ENCODE measurements at regions not wholly inside any gene's neighbourhood (a gene's known extent, or its start where the extent isn't known, plus 50 kb on each side); places are given as distances from the start of the nearest gene placed in this dataset.
A peak's percentile ranks its signal among the peaks of the same experiment; 100 is the strongest.

DNA sequence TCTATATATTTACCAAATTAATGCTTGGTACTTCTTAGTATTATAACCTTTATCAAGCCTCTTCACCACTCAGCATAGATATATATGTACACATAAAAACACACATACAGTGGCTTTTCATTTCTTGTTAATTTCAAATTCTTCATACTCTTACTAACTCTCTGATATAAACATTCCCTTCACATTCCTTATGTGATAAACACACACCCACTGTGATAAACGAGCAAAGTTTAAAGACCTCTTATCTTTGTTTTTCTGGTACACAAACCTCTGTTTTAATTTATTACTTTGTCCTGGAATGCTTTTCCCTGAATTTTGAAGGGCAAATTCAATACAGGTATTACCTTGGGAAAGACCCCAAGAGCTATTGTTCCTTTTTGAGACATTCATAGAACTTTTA, 379.1 kb upstream of the TMPRSS15 start:
- Histone ChIP-seq H3K4me2 (ENCODE audit: insufficient read depth, low read length) (no peak overlapping the region), H3K9me3 (ENCODE audit: insufficient read depth, low read length, severe bottlenecking) (no peaks in the 10 kb centered on the region), H3K4me1 (ENCODE audit: insufficient read depth, low read length) (no peaks in the 10 kb centered on the region), H3K79me2 (ENCODE audit: insufficient read depth, low read length) (no peaks in the 10 kb centered on the region), H4K20me1 (ENCODE audit: insufficient read depth, low read length) (no peaks in the 10 kb centered on the region), H3K27ac (ENCODE audit: low read length) (no peak overlapping the region), H3K9ac (ENCODE audit: low read depth, low read length) (no peak overlapping the region), H3K36me3 (ENCODE audit: insufficient read depth, low read length) (no peaks in the 10 kb centered on the region), H3K27me3 (ENCODE audit: insufficient read depth, low read length, poor library complexity) (no peaks in the 10 kb centered on the region), H3K4me3 (ENCODE audit: low read depth in 1 of 2, low read length in 2 of 2) (no peak overlapping the region), H2AFZ (ENCODE audit: low read depth, low read length) (no peak overlapping the region)
- DNase-seq (no peak), ATAC-seq (ENCODE audit: insufficient read depth, low read depth) (no peak)
- no peak for TF ChIP-seq EZH2 (IDR thresholded peaks at IDR 0.05; ENCODE audit: borderline replicate concordance, low read depth, low read length, severe bottlenecking)
- TF ChIP-seq, protein P1, sequence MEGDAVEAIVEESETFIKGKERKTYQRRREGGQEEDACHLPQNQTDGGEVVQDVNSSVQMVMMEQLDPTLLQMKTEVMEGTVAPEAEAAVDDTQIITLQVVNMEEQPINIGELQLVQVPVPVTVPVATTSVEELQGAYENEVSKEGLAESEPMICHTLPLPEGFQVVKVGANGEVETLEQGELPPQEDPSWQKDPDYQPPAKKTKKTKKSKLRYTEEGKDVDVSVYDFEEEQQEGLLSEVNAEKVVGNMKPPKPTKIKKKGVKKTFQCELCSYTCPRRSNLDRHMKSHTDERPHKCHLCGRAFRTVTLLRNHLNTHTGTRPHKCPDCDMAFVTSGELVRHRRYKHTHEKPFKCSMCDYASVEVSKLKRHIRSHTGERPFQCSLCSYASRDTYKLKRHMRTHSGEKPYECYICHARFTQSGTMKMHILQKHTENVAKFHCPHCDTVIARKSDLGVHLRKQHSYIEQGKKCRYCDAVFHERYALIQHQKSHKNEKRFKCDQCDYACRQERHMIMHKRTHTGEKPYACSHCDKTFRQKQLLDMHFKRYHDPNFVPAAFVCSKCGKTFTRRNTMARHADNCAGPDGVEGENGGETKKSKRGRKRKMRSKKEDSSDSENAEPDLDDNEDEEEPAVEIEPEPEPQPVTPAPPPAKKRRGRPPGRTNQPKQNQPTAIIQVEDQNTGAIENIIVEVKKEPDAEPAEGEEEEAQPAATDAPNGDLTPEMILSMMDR (IDR thresholded peaks at IDR 0.05; ENCODE audit: borderline replicate concordance, extremely low read depth, low read length, poor library complexity, severe bottlenecking), result no peak

DNA sequence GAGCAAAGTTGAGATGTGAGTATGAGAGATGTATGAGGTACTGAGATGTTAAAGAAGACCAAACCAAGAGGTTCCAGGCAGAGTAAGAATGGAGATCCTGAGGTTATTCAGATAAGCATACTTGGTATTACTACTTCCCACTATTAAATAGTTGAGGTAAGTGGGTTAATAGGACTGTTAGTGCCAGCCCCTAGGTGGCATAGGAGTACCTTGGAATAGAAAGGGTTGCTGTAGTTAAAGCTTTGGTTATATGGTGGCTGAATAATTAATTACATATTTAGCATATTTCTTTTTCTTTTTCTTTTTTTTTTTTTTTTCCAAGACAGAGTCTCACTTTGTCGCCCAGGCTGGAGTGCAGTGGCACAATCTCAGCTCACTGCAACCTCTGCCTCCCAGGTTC, 397.9 kb upstream of the TMPRSS15 start:
- H3K4me2 ChIP-seq (ENCODE audit: insufficient read depth, low read length), result no peak overlapping the region
- no peak for DNase-seq
- no peak for TF ChIP-seq EZH2 (IDR thresholded peaks at IDR 0.05; ENCODE audit: borderline replicate concordance, low read depth, low read length, severe bottlenecking)
- TF ChIP-seq, protein P1 (IDR thresholded peaks at IDR 0.05; ENCODE audit: borderline replicate concordance, extremely low read depth, low read length, poor library complexity, severe bottlenecking), result peak; percentile 5

DNA sequence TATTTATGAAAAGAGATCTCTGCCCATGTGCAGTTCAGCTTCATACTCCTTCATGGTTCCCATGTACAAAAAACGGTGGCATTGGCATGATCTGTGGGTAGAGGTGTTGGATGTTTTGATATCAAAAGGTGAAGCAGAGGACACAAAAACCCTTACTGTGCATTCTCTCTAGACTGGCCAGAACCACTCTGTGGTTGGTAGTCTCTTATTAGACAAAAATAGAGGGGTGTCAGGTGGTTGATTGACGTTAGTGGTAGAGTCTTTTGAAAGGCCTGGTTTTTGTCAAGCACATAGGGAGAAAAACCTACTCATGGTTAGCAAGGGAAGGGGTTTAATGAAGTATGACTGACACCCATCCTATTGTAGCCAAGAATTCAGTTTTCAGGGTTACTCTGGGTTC, 400.0 kb upstream of the TMPRSS15 start:
- no peak overlapping the region for H3K4me3 ChIP-seq (ENCODE audit: low read depth in 1 of 2, low read length in 2 of 2)
- H3K4me1 ChIP-seq (ENCODE audit: insufficient read depth, low read length), result no peaks in the 10 kb centered on the region
- H3K9me3 ChIP-seq (ENCODE audit: insufficient read depth, low read length, severe bottlenecking), result no peaks in the 10 kb centered on the region
- no peak overlapping the region for H2AFZ ChIP-seq (ENCODE audit: low read depth, low read length)
- ATAC-seq (ENCODE audit: insufficient read depth, low read depth) (no peak), DNase-seq (no peak)
- no peak overlapping the region for H3K9ac ChIP-seq (ENCODE audit: low read depth, low read length)
- TF ChIP-seq, protein P1 (IDR thresholded peaks at IDR 0.05; ENCODE audit: borderline replicate concordance, extremely low read depth, low read length, poor library complexity, severe bottlenecking), result no peak
- no peak for TF ChIP-seq EZH2 (IDR thresholded peaks at IDR 0.05; ENCODE audit: borderline replicate concordance, low read depth, low read length, severe bottlenecking)
- no peaks in the 10 kb centered on the region for H4K20me1 ChIP-seq (ENCODE audit: insufficient read depth, low read length)
- H3K79me2 ChIP-seq (ENCODE audit: insufficient read depth, low read length), result no peaks in the 10 kb centered on the region
- H3K27ac ChIP-seq (ENCODE audit: low read length), result no peak overlapping the region
- H3K4me2 ChIP-seq (ENCODE audit: insufficient read depth, low read length), result no peak overlapping the region
- no peaks in the 10 kb centered on the region for H3K36me3 ChIP-seq (ENCODE audit: insufficient read depth, low read length)
- no peaks in the 10 kb centered on the region for H3K27me3 ChIP-seq (ENCODE audit: insufficient read depth, low read length, poor library complexity)

More for the DNA sequence above, 397.9 kb upstream of the TMPRSS15 start:
- no peak overlapping the region for H3K27ac ChIP-seq (ENCODE audit: low read length)
- no peak for ATAC-seq (ENCODE audit: insufficient read depth, low read depth)
- no peak overlapping the region for H3K4me3 ChIP-seq (ENCODE audit: low read depth in 1 of 2, low read length in 2 of 2)
- no peak overlapping the region for H3K9ac ChIP-seq (ENCODE audit: low read depth, low read length)
- H3K79me2 ChIP-seq (ENCODE audit: insufficient read depth, low read length), result no peaks in the 10 kb centered on the region
- no peaks in the 10 kb centered on the region for H3K9me3 ChIP-seq (ENCODE audit: insufficient read depth, low read length, severe bottlenecking)
- no peaks in the 10 kb centered on the region for H4K20me1 ChIP-seq (ENCODE audit: insufficient read depth, low read length)
- no peak overlapping the region for H2AFZ ChIP-seq (ENCODE audit: low read depth, low read length)
- no peaks in the 10 kb centered on the region for H3K27me3 ChIP-seq (ENCODE audit: insufficient read depth, low read length, poor library complexity)
- H3K36me3 ChIP-seq (ENCODE audit: insufficient read depth, low read length), result no peaks in the 10 kb centered on the region
- no peaks in the 10 kb centered on the region for H3K4me1 ChIP-seq (ENCODE audit: insufficient read depth, low read length)

DNA sequence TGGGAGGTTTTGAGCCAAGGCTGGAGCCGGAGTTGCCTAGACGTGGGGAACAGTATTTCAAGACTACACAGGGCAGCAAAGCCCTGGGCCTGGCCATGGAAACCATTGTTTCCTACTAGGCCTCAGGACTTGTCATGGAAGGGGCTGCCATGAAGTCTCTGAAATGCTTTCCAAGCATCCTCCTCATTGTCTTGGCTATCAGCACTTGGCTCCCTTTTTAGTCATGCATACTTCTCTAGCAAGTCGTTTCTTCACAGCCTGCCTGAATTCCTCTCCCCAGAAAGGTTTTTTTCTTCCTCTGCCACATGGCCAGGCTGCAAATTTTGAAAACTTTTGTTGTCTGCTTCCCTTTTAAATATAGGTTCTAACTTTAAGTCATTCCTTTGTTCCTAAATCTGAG, 406.6 kb upstream of the TMPRSS15 start:
- Histone ChIP-seq H3K9me3 (ENCODE audit: insufficient read depth, low read length, severe bottlenecking) (no peaks in the 10 kb centered on the region), H3K27ac (ENCODE audit: low read length) (no peak overlapping the region), H3K27me3 (ENCODE audit: insufficient read depth, low read length, poor library complexity) (no peaks in the 10 kb centered on the region), H2AFZ (ENCODE audit: low read depth, low read length) (no peak overlapping the region), H3K4me1 (ENCODE audit: insufficient read depth, low read length) (no peaks in the 10 kb centered on the region), H3K9ac (ENCODE audit: low read depth, low read length) (no peak overlapping the region), H3K79me2 (ENCODE audit: insufficient read depth, low read length) (no peaks in the 10 kb centered on the region), H3K36me3 (ENCODE audit: insufficient read depth, low read length) (no peaks in the 10 kb centered on the region), H4K20me1 (ENCODE audit: insufficient read depth, low read length) (no peaks in the 10 kb centered on the region), H3K4me2 (ENCODE audit: insufficient read depth, low read length) (no peak overlapping the region), H3K4me3 (ENCODE audit: low read depth in 1 of 2, low read length in 2 of 2) (no peak overlapping the region)
- no peak for TF ChIP-seq EZH2 (IDR thresholded peaks at IDR 0.05; ENCODE audit: borderline replicate concordance, low read depth, low read length, severe bottlenecking)
- TF ChIP-seq, protein P1 (IDR thresholded peaks at IDR 0.05; ENCODE audit: borderline replicate concordance, extremely low read depth, low read length, poor library complexity, severe bottlenecking), result no peak
- DNase-seq (no peak), ATAC-seq (ENCODE audit: insufficient read depth, low read depth) (no peak)

All from DND-41 (cell line).